HG03108 (cell line): ENCODE measurements at regions not wholly inside any gene's neighbourhood (a gene's known extent, or its start where the extent isn't known, plus 50 kb on each side); places are given as distances from the start of the nearest gene placed in this dataset.

Experiments used
- ATAC-seq: cut with Tn5 transposase; IDR thresholded peaks from one replicate; pipeline ENCODE4 v1.9.1; 2021; ENCODE audit warnings: moderate library complexity; ENCODE audit not compliant: unreplicated experiment

DNA sequence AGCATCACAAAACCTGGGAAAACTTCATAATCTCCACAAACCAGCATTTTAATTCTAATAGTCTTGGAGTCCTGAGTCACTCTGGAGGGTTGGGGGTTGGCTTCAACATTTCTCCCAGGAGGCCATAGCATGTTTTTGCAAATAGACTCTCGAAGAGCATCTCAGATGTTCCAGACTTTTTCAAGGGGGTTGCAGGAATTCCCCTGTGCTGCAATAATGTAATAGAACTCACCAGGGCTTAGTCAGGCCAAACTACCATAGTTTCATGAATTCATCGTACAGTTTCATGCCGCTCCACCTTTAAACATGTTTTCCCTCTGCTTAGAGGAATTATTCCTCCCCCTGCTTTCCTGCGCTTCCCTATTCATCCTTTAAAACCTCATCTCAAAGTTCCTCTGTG, 499.5 kb upstream of the KLF4 start:
- ATAC-seq, result no peak

DNA sequence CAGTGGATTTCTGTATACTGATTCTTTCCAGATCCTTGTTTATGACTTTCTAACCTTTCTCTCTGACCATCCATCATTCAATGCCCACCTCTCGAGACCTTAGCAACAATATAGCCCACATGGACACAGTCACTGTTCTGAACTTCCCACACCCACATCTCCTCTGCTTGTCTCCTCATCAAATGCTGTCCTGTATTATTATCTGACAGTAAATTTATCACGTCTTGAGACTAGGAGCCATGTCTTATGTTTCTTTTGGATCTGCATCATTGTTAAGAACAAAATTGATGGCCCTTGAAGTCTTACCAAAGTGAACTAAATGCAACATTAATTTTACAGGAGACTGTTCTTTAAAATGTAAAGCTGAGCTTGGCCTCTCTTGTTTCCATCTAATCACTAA, 495.4 kb upstream of the KLF4 start:
- no peak for ATAC-seq

DNA sequence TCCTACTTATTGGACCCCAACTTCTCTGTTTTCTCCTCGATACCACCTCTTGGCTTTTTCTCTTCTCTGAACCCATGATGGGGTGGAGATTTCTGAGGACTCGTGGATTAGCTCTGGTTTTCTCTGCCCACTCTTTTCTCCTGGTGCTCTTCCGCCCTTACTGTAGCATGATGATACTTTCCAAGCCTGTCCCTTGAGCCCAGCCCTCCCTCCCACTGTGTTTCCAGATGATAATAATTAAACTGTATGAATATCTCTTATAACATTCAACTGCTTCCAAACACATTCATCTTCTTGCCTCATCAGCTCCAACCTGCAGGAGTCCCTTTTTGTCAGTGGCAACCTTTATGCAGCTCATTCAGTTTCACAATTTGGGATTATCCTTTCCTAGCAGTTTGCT, 494.2 kb upstream of the KLF4 start:
- no peak for ATAC-seq

DNA sequence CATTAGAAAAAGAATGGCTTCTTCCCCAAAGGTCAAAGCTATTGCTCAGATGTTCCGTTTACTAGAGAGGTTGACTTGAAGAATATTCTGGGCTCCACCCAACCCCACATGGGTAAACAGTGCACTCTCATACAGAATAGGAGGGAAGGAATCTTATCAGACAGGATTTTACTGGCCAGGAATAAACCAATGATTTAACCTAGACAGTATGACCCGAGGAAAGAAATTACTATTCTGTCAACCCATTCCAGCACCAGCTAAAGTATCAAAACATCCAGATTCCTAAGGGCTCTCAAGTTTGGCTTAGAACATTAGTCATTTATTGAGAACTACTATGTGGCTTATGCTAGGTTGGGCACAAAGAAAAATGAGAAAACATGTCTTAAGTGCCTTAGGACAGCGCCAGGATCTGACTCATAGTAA, 493.6 kb upstream of the KLF4 start:
- ATAC-seq, result no peak

DNA sequence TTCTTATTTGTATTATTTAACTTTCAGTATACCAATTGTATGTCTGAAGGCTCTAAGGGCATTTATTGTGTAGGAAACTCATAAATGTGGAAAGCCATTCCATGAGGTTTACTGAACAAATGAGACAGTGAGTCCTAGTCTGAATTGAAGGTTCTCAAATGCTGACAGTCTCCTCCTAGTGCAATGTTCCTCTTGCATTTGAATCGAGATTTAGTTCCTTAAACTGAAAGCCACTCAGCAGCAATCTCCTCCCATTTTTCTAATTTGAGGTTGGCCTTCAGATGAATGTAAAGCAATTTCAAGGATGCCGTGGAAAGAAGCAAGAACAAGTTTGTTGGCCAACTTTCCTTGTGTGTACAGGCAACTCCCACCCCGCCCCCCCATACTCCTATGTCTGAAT, 493.2 kb upstream of the KLF4 start:
- ATAC-seq, result no peak

DNA sequence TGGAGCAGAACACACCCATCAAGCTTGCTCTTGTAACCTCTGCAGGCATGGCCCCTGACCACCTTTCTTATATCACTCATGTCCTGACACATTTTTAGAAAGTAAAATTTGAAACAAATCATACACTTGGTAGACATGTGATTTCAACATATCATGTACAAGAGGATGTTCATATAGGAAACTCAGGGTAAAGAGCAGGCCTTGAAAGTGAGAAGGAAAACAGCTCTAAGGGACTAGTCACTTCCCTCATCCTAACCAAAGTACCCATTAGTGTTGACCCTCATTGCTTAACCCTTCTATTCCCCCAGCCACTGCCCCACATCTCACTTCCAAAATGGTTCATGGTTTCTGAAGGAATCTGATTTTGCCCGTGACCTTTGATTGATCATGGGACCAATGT, 492.4 kb upstream of the KLF4 start:
- no peak for ATAC-seq

DNA sequence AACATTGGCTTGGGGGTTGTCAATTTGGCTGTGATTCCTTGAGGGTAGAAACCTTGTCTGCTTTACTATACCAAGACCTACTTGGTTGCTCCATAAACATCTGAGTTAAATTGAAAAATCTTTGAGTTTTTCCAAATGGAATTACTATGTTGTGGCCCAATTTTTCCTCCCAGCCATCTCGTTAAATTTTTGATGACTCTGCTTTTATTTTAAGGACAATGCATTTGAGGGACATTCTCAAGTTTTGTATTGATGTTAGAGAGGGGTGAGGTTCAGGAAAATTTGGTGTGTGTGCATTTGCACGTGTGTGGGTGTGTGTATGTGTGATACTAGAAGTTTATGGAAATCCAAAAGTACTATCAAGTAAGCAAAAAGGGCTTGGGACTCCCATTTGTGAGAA, 491.4 kb upstream of the KLF4 start:
- no peak for ATAC-seq

DNA sequence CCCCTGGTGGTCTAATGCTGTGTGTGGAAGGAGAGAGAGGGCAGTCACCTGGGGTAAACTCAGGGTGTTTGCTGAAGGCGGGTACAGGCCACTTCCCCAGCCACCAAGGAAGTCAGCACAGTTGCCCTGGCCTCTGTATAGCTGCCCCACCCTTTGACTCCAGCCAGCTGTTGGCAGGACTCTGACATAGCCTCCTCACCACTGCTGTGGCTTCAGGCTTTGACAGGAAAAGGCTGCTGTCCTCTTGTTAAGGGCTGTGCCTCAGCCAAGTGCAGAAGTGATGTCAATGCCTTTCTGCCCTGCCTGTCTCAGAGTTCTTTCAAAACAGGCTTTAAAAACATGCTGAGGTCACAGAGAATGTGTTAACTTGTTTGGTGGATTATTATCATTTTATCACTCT, 487.2 kb upstream of the KLF4 start:
- ATAC-seq, result no peak

DNA sequence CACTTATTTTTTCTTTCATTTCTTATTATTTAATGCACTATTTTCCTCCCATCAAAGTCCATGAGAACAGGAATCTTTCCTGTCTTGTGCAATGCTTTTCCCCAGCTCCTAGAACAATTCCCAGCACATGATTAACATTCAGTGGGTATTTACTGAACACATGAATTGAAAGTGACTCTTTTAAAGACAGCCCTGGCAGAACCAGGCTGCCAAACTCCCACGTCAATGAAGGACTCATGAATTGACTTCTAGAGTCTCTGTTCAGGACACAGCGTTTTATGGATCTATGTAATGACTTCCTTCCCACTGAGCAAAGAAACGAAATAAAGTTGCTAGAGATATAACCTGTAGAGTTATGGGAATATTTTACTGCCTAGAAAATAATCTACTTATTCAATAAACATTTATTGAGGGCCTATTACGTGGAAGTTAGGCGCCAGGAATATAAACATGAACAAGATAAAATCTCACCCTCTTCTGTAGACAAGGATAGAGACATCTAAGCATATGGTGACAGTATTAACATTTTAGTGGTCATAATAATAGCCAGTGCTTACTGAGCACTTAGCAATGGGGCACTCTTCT, 485.9 kb upstream of the KLF4 start:
- ATAC-seq, result no peak

DNA sequence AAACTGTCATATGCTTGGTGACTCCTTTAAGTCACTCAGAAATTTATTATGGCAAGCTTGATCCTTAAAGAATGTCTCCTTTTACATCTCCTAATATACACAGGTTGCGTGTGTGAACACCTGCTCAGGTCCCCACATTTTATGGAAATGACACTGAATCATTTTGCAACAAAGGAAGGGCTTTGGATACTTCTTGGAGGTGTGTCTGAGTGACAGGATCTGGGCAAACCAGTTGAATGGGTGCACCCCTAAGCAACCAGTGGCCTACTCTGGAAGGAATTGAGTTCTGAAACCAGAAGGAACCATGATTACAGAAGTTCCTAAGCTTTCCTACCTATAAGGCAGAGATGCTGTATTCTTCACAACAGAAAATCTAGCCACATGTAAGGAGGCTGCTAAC, 483.9 kb upstream of the KLF4 start:
- no peak for ATAC-seq

DNA sequence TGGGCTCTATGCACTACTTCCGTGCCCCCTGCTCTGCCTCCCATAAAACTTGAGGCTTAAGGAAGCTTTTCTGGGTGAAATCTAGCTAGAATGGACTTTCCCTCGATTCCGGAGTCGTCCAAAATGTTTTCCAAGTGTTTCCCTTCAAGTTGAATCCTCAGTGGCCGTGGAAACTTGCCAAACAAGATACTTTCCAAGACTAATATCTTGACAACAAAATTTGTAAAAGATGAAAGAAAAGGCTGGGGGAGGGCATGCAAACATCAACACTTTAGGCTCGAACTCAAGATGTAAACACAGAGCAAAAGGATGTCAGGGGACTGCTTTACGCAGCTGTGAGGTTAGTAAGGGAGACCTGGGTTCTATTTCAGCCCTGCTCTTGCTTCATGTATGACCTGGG, 482.8 kb upstream of the KLF4 start:
- no peak for ATAC-seq

DNA sequence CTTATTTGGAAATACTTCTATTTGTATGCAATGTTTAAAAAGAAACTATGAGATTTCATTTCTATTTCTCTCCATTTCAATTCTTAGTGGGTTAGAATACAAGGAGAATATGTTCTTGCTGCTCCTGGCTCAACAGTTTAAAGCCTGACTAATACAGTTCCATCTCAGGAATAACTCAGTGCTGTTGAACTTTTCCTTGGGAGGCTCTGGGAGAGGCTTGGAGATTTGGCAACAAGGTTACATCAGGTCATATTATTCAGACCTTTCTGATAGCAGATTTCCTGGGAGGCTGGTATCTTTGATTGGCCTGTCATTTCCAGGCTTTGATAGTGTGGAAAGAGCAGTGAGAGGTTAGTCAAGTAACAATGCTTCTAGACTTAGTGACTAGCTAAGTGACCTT, 481.7 kb upstream of the KLF4 start:
- ATAC-seq, result no peak

DNA sequence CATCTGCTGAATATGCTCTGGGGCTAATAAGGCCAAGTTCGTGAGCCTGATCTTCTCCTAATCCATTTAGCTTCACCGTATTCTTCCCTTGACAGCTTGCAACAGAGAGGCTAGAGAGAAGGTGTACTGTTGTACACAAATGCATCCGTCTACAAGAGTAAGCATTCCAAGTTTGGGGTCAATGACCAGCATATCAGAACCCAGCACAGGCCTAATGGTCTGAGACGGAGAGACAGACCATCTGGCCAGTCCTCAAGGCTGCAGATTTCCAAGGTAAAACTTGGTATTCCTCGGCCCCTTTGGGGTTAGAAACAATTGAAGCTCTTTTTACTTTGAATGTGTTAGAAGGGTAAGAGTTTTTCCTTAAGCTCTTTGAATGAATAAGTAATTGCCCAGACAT, 481.2 kb upstream of the KLF4 start:
- no peak for ATAC-seq

DNA sequence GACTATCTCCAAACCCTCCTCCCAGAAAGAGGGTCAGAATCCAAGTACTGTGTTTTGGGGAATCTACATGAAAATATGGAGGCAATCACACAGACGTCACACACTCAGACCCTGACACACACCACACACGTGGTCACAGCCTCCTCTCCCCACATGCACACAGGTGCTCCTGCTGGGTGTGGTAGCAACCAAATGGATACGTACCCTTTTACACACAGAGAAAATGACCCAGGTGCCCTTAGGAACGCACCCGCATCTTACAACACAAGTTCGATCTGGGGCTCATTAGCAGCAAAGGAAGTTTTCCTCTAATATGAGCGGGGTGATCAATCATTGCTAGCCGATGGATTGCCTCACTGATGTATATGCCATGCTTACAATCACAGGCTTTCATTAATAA, 480.2 kb upstream of the KLF4 start:
- no peak for ATAC-seq

DNA sequence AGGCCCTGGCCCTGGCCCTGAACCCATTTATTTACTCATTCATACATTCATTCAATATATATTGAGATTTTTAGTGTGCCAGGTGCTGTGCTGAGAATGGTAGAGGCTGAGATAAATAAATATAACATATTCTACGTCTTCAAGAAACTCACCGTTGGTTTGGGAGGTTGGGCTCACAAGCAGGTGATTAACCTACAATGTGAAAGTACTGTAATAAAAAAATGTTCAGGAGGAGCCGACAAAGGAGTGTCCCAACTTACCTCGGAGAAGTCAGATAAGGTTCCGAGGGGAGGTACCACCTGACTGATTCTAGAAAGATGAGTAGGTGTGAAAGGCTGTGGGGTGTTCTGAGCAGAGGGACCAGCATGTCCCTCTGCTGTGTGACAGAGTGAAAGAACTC, 479.6 kb upstream of the KLF4 start:
- no peak for ATAC-seq

DNA sequence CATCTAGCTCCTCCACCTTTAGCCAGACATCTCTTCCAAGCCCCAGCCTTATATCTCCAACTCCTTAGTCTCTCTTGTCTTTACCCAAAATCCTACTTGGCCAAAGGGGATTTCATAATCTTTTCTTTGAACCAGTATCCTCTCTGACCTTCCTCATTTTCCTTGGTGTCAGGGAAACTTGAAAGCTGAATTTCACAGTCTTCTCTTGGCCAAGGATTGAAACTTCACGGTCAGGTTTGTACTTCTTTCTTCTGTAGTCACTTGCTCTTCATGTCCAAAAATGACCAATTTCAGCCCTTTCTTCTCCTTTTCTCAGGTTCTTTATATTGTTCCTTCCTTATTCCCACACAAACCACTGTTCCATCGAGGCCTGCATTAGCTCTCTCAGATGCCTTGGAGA, 473.7 kb upstream of the KLF4 start:
- no peak for ATAC-seq

DNA sequence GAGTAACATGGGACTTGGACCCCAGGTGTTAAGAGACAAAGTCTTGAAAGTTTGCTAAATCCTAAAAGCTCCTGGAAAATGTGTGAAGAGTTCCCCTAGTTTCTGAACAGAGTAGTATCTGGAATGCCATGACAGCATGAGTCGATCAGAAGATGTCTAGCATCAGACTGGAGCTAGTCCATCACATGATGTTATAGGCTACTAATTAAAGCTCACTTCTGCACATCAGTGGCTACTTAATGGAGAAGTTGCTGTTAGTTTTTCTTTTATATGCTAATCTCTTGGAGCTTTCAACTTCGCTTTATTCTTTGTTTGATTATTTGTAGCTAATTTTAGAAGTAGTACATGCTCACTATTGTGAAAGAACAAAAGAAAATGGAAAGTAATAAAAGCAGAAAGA, 471.3 kb upstream of the KLF4 start:
- no peak for ATAC-seq

DNA sequence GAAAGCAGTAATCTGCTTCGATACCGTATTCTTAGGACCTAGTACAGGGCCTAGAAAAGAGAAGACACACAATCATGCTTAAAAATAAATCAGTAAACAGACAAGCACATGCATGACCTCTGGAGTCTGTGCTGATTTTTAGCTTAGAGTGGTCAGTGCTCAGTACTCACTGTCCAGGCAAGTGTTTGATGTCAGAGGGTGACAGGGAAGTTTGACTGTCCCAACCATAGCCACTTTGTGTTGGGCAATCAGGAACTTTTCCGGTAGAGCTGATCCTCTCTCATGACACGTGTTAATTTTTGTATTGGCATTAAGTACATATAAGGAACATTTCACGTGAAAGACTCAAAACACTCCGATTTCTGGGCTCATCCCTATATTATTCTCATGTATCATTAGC, 464.7 kb upstream of the KLF4 start:
- no peak for ATAC-seq

DNA sequence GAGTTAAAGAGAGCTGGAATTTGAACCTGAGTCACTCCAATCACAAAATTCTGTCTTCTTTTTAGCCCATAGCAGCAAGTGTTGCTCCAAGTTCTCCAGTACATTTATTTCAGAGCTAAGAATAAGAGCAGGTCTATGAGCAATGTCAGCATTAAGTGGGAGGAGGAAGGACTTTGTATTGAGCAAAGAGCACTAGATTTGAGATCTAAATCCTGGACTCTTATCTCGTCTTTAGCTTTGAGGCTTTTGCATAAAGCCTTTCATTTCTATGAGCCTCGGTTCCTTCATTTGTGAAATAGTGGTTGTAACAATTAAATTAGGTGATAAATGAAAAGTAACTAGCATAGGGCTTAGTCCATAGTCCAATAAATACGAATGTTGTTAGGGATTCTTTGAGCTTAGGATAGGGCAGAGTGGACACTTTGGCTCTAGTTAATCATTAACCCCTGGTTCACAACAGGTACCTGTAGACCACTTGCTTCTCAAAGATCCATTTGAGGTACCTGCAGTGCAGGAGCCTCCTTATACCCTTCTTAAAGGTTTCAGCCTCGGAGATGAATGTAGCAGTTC, 464.1 kb upstream of the KLF4 start:
- no peak for ATAC-seq

DNA sequence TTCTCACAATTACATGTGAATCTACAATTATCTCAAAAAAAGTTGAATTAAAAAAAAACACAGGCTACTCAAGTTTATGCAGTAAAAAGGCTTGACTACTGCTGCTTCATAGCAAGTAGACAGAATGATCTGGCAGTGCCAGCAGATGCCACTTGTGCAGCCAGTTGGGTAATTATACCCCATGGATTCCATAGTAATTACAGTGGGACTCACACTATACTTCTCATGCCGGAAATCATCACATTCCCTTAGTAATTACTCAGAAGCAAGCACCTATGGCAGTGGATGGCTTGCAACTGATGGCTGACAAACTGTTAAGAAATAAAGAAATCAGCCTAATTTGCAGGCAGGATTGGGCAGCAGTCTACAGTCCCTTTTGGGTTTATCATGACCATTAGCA, 463.2 kb upstream of the KLF4 start:
- ATAC-seq, result no peak

DNA sequence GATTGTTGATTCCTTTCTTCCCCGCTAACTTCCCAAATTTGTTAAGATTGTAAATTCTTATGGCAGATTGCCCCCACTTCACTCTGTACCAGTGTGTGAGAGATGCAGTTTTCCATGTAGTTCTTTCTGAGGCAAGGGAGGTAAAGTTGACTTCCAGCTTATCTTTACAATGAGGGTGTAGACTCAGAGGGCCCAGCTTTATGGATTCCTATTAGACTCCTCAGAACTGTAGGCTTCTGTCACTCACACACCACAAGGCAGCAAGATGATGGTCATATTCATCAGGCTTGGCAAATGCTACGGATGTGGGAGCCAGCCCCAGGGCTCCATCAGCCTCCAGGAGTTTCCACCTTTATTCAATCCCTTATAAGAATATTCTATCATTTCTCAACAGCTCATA, 461.9 kb upstream of the KLF4 start:
- ATAC-seq, result no peak

DNA sequence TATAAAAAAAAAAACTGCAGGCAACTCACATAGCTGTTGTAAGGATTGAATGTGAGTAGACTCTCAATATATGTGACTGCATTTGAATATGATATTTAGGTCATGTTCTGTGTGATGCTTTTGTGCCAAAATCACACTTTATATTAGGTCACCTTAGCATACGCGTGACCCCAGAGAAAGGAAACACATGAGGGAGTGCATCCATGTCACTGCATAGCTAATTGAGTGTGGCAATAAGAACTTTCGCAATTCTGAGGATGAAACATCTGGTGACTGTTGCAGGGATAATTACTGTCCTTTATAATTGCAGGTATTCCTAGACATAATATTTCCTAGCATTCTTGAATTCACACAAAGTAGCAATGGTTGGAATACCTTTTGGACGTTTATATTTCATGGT, 459.5 kb upstream of the KLF4 start:
- ATAC-seq, result no peak

DNA sequence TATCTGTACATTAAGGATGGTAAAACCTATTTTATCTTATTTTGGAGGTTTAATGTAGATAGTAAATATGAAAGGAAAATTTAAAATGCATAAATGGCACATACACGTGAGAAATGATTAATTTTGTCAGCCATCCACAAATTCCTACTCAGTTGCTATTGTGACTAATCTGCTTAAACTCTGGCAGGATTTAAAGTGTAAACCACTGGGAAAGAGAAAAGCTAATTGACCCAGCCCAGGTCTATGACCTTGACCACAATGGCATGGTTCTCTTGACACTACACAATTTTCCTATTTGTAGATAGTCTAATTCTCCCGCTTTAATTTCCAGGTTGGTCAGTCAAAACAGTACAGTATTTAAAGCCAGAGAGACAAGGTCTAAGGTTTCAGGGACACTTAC, 459.0 kb upstream of the KLF4 start:
- no peak for ATAC-seq

DNA sequence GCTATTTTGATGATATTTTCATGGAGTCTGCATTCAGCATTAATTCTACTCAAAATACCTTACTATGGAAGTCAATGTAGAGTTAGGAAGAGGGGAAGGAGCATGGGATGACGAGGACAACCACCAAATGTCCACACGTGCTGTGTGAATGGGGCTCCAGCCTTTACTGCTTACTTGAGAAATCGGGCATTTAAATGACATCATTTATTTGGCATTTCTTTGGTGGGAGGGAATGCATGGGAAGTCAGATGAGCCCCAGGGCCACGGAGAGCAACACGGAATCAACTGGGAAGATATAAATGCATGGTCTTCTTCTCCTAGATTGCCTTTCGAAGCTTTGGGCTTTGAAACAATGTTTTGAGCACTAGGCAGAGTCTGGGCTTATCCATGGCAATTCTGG, 458.5 kb upstream of the KLF4 start:
- ATAC-seq, result no peak
